DOHH2 (cell line): ENCODE measurements at regions not wholly inside any gene's neighbourhood (a gene's known extent, or its start where the extent isn't known, plus 50 kb on each side); places are given as distances from the start of the nearest gene placed in this dataset.
"Not testable (repeated sequence)": the region's sequence is repeated elsewhere in the genome, so short reads cannot be mapped to it uniquely, and the experiment has no call there.

ENCODE experiments used
- H3F3A ChIP-seq: fragments of 200-600 bp; sonication (generic), shearing (Covaris generic); 2 replicates; pipeline ENCODE4 v1.6.0; 2016; ENCODE audit warnings: antibody characterized with exemption, mild to moderate bottlenecking; ENCODE audit not compliant: control insufficient read depth, insufficient read depth
- H3K27ac ChIP-seq: fragments of 200-600 bp; sonication (generic); 2 replicates; pipeline ENCODE4 v1.5.1; 2014; ENCODE audit warnings: low read depth, mild to moderate bottlenecking, low read length, moderate library complexity
- H3K27me3 ChIP-seq: fragments of 200-600 bp; sonication (generic); 2 replicates; pipeline ENCODE4 v1.6.1; 2014; ENCODE audit warnings: mild to moderate bottlenecking, low read length, mixed read lengths; ENCODE audit not compliant: control insufficient read depth
- H3K36me3 ChIP-seq: fragments of 200-600 bp; sonication (generic); 2 replicates; pipeline ENCODE4 v1.6.1; 2014; ENCODE audit warnings: mild to moderate bottlenecking, low read length, moderate library complexity, mixed read lengths; ENCODE audit not compliant: control insufficient read depth
- H3K4me1 ChIP-seq: fragments of 200-600 bp; sonication (generic); 2 replicates; pipeline ENCODE4 v1.6.1; 2014; ENCODE audit warnings: mild to moderate bottlenecking, low read length, mixed read lengths; ENCODE audit not compliant: control insufficient read depth
- H3K4me2 ChIP-seq: fragments of 200-600 bp; sonication (generic); 2 replicates; pipeline ENCODE4 v1.6.0; 2014; ENCODE audit warnings: mild to moderate bottlenecking, low read length, moderate library complexity
- H3K4me3 ChIP-seq: fragments of 200-600 bp; sonication (generic); 2 replicates; pipeline ENCODE4 v1.5.1; 2014; ENCODE audit warnings: mild to moderate bottlenecking, low read length, mixed read lengths
- H3K79me2 ChIP-seq: fragments of 200-600 bp; sonication (generic); 2 replicates; pipeline ENCODE4 v1.6.1; 2014; ENCODE audit warnings: mild to moderate bottlenecking, low read length, mixed read lengths; ENCODE audit not compliant: control insufficient read depth
- H3K9me2 ChIP-seq: fragments of 200-600 bp; sonication (generic); replicated peaks from 2 replicates; pipeline ENCODE4 v1.6.1; 2014; ENCODE audit warnings: mild to moderate bottlenecking, low read length, mixed read lengths; ENCODE audit not compliant: control insufficient read depth
- H3K9me3 ChIP-seq: fragments of 200-600 bp; sonication (generic); 2 replicates; pipeline ENCODE4 v1.6.1; 2014; ENCODE audit warnings: antibody characterized with exemption, low read length, mixed read lengths; ENCODE audit not compliant: control insufficient read depth, insufficient read depth
- H4K20me1 ChIP-seq: fragments of 200-600 bp; sonication (generic); 2 replicates; pipeline ENCODE4 v1.6.0; 2014; ENCODE audit warnings: low read depth, mild to moderate bottlenecking, antibody characterized with exemption, low read length, moderate library complexity; ENCODE audit not compliant: control insufficient read depth, insufficient read depth
- CTCF ChIP-seq: fragments of 200-600 bp; sonication (generic); IDR thresholded peaks from one replicate; pipeline ENCODE4 v1.5.1; 2014; ENCODE audit warnings: antibody characterized with exemption, mild to moderate bottlenecking, low read depth, low read length; ENCODE audit not compliant: poor library complexity, severe bottlenecking
- EZH2phosphoT487 ChIP-seq: fragments of 200-600 bp; sonication (generic); IDR thresholded peaks from 2 replicates; pipeline ENCODE4 v1.6.1; 2017; ENCODE audit warnings: borderline replicate concordance, mild to moderate bottlenecking, antibody characterized with exemption, low read length, moderate library complexity, mixed read lengths

GRCh38 chr4:100906973-100907372, 389.2 kb upstream of the EMCN start:
- Histone ChIP-seq H3K4me2 (no peak overlapping the region), H4K20me1 (no peaks in the 10 kb centered on the region), H3K27ac (no peak overlapping the region), H3K9me2 (no peaks in the 10 kb centered on the region), H3F3A (no peaks in the 10 kb centered on the region), H3K4me3 (no peak overlapping the region), H3K36me3 (no peaks in the 10 kb centered on the region), H3K27me3 (no peaks in the 10 kb centered on the region), H3K9me3 (no peaks in the 10 kb centered on the region), H3K79me2 (no peaks in the 10 kb centered on the region), H3K4me1 (no peaks in the 10 kb centered on the region)
- TF ChIP-seq CTCF (no peak), EZH2phosphoT487 (no peak)

GRCh38 chr4:100900945-100901344, 383.1 kb upstream of the EMCN start:
- H3K4me3 ChIP-seq, H3K27me3 ChIP-seq, H3K4me2 ChIP-seq, H3K36me3 ChIP-seq, H4K20me1 ChIP-seq, H3K79me2 ChIP-seq, H3K27ac ChIP-seq, H3K4me1 ChIP-seq, H3K9me2 ChIP-seq, H3F3A ChIP-seq, H3K9me3 ChIP-seq: not testable (repeated sequence)

- Histone ChIP-seq H3K4me1 (no peaks in the 10 kb centered on the region), H3K27me3 (no peaks in the 10 kb centered on the region), H4K20me1 (no peaks in the 10 kb centered on the region), H3K4me2 (no peak overlapping the region), H3K27ac (no peak overlapping the region), H3K9me2 (no peaks in the 10 kb centered on the region), H3K9me3 (no peaks in the 10 kb centered on the region), H3K36me3 (no peaks in the 10 kb centered on the region), H3K79me2 (no peaks in the 10 kb centered on the region), H3K4me3 (no peak overlapping the region), H3F3A (no peaks in the 10 kb centered on the region)
- no peak for TF ChIP-seq EZH2phosphoT487
- TF ChIP-seq CTCF, result no peak
Measured at GRCh38 chr4:100900134-100900533, 382.3 kb upstream of the EMCN start.

- H3K4me2 ChIP-seq, result no peak overlapping the region
- H3K9me3 ChIP-seq, result no peaks in the 10 kb centered on the region
- no peaks in the 10 kb centered on the region for H3K4me1 ChIP-seq
- H3K79me2 ChIP-seq, result no peaks in the 10 kb centered on the region
- no peaks in the 10 kb centered on the region for H3K9me2 ChIP-seq
- TF ChIP-seq CTCF (no peak), EZH2phosphoT487 (no peak)
- no peak overlapping the region for H3K4me3 ChIP-seq
- no peaks in the 10 kb centered on the region for H3K27me3 ChIP-seq
- H3F3A ChIP-seq, result no peaks in the 10 kb centered on the region
- no peaks in the 10 kb centered on the region for H3K36me3 ChIP-seq
- H4K20me1 ChIP-seq, result no peaks in the 10 kb centered on the region
- no peak overlapping the region for H3K27ac ChIP-seq
Measured at GRCh38 chr4:100898844-100899243, 381.0 kb upstream of the EMCN start.
